ENCODE measurements at regions not wholly inside any gene's neighbourhood (a gene's known extent, or its start where the extent isn't known, plus 50 kb on each side); places are given as distances from the start of the nearest gene placed in this dataset.
"Not testable (repeated sequence)": the region's sequence is repeated elsewhere in the genome, so short reads cannot be mapped to it uniquely, and the experiment has no call there.

GRCh38 chr9:118670011-118670953, 699.0 kb downstream of the BRINP1 start:
- DNase-seq: no peak

- no peak for DNase-seq
Measured at GRCh38 chr9:118674942-118675341, 694.3 kb downstream of the BRINP1 start.

GRCh38 chr9:118677936-118678653, 691.1 kb downstream of the BRINP1 start:
- DNase-seq: not testable (repeated sequence)

- no peak for DNase-seq
Measured at GRCh38 chr9:118686959-118687358, 682.3 kb downstream of the BRINP1 start.

- DNase-seq: no peak
Measured at GRCh38 chr9:118689280-118689679, 680.0 kb downstream of the BRINP1 start.

- DNase-seq: no peak
Measured at GRCh38 chr9:118692613-118693012, 676.6 kb downstream of the BRINP1 start.

GRCh38 chr9:118693645-118694044, 675.6 kb downstream of the BRINP1 start:
- no peak for DNase-seq

GRCh38 chr9:118695249-118695648, 674.0 kb downstream of the BRINP1 start:
- DNase-seq: not testable (repeated sequence)

GRCh38 chr9:118701985-118702384, 667.2 kb downstream of the BRINP1 start:
- no peak for DNase-seq

GRCh38 chr9:118711843-118712242, 657.4 kb downstream of the BRINP1 start:
- no peak for DNase-seq

GRCh38 chr9:118721276-118721675, 648.0 kb downstream of the BRINP1 start:
- DNase-seq: no peak

GRCh38 chr9:118721923-118722322, 647.3 kb downstream of the BRINP1 start:
- DNase-seq: no peak

GRCh38 chr9:118729981-118730380, 639.3 kb downstream of the BRINP1 start:
- no peak for DNase-seq

- DNase-seq: no peak
Measured at GRCh38 chr9:118732998-118733397, 636.2 kb downstream of the BRINP1 start.

GRCh38 chr9:118734696-118735095, 634.5 kb downstream of the BRINP1 start:
- no peak for DNase-seq

- DNase-seq: no peak
Measured at GRCh38 chr9:118736406-118736805, 632.8 kb downstream of the BRINP1 start.

- no peak for DNase-seq
Measured at GRCh38 chr9:118751077-118751847, 618.0 kb downstream of the BRINP1 start.

- no peak for DNase-seq
Measured at GRCh38 chr9:118751848-118752223, 617.4 kb downstream of the BRINP1 start.

GRCh38 chr9:118761016-118761790, 608.0 kb downstream of the BRINP1 start:
- no peak for DNase-seq

GRCh38 chr9:118767571-118767970, 601.7 kb downstream of the BRINP1 start:
- no peak for DNase-seq

- DNase-seq: no peak
Measured at GRCh38 chr9:118782790-118783463, 586.3 kb downstream of the BRINP1 start.

GRCh38 chr9:118784033-118784432, 585.2 kb downstream of the BRINP1 start:
- no peak for DNase-seq

Data from inflammatory macrophage treated with lipopolysaccharide for 4 hours (primary cell).